ENCODE measurements at regions not wholly inside any gene's neighbourhood (a gene's known extent, or its start where the extent isn't known, plus 50 kb on each side); places are given as distances from the start of the nearest gene placed in this dataset.

GRCh38 chr18:34959211-34959829, 81.9 kb upstream of the MAPRE2 start:
- TF ChIP-seq, protein P1, sequence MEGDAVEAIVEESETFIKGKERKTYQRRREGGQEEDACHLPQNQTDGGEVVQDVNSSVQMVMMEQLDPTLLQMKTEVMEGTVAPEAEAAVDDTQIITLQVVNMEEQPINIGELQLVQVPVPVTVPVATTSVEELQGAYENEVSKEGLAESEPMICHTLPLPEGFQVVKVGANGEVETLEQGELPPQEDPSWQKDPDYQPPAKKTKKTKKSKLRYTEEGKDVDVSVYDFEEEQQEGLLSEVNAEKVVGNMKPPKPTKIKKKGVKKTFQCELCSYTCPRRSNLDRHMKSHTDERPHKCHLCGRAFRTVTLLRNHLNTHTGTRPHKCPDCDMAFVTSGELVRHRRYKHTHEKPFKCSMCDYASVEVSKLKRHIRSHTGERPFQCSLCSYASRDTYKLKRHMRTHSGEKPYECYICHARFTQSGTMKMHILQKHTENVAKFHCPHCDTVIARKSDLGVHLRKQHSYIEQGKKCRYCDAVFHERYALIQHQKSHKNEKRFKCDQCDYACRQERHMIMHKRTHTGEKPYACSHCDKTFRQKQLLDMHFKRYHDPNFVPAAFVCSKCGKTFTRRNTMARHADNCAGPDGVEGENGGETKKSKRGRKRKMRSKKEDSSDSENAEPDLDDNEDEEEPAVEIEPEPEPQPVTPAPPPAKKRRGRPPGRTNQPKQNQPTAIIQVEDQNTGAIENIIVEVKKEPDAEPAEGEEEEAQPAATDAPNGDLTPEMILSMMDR (IDR thresholded peaks at IDR 0.05) = no peak
- no peak for TF ChIP-seq POLR2A (IDR thresholded peaks at IDR 0.05)
